Right cardiac atrium (tissue), 5 donors: ENCODE measurements at regions not wholly inside any gene's neighbourhood (a gene's known extent, or its start where the extent isn't known, plus 50 kb on each side); places are given as distances from the start of the nearest gene placed in this dataset.

Experiments used
- ATAC-seq, 2 donors: fragments of 200-7000 bp; cut with Tn5 transposase; one replicate each; pipeline versions ENCODE4 v1.8.0 to v1.9.1; 2020; ENCODE audit warnings: moderate library complexity in 2 of 2, mild to moderate bottlenecking in 1 of 2
- DNase-seq, 3 donors: peaks; one replicate each; pipeline ENCODE4 v3.0.0-alpha.2; 2020
- H3K27ac ChIP-seq: one replicate; pipeline ENCODE4 v1.5.1; 2013; ENCODE audit warnings: mild to moderate bottlenecking, low read length, control low read depth, moderate library complexity
- H3K27me3 ChIP-seq: one replicate; pipeline ENCODE4 v1.6.1; 2013; ENCODE audit not compliant: control insufficient read depth, insufficient read depth
- H3K4me1 ChIP-seq: one replicate; pipeline ENCODE4 v1.6.1; 2013; ENCODE audit warnings: low read length; ENCODE audit not compliant: control insufficient read depth, insufficient read depth
- H3K4me3 ChIP-seq: one replicate; pipeline ENCODE4 v1.5.1; 2013; ENCODE audit warnings: low read length, control low read depth
- H3K9me3 ChIP-seq: one replicate; pipeline ENCODE4 v1.6.1; 2013; ENCODE audit warnings: low read length; ENCODE audit not compliant: control insufficient read depth
- WGBS: extraction: QIAGEN DNeasy Blood & Tissue Kit; methylation state at CpG from one replicate; pipeline ENCODE4 v1.1.7; 2013; 5-methylcytosine and 5-hydroxymethylcytosine counted together
- intact Hi-C, 4 donors: fragments of 100-400 bp; cut with DNase I; formaldehyde crosslinking; loops; one replicate each; pipeline versions ENCODE4 v1.11.0 to v1.14.0; 2022 to 2023
- donor health status: healthy with polysubstance abuse.
- donor health status: DM: no; HTN: yes; CAD: no.
- donor health status: DM: no; HTN: no; CAD: no.
- donor health status: DM: no; HTN: yes; CAD: no; lungs with severe emphysema.
- donor health status: DM: yes; HTN: yes; CAD: no.

GRCh38 chr2:13596233-13596632, 879.5 kb downstream of the TRIB2 start:
- H3K4me1 ChIP-seq: no peaks in the 10 kb centered on the region
- no peaks in the 10 kb centered on the region for H3K9me3 ChIP-seq
- WGBS: 71% methylated on average over 4 of the region's 4 CpGs
- ATAC-seq (no peak), DNase-seq (no peak)
- no peak overlapping the region for H3K4me3 ChIP-seq
- no peak overlapping the region for H3K27ac ChIP-seq
- no peaks in the 10 kb centered on the region for H3K27me3 ChIP-seq
- intact Hi-C loops: no loop called here

GRCh38 chr2:13597176-13597575, 880.4 kb downstream of the TRIB2 start:
- WGBS: 78% methylated on average over 2 of the region's 2 CpGs
- DNase-seq (no peak), ATAC-seq (no peak)
- Histone ChIP-seq H3K4me3 (no peak overlapping the region), H3K9me3 (no peaks in the 10 kb centered on the region), H3K27ac (no peak overlapping the region), H3K4me1 (no peaks in the 10 kb centered on the region), H3K27me3 (no peaks in the 10 kb centered on the region)
- intact Hi-C loops: no loop called here

GRCh38 chr2:13601506-13601905, 884.8 kb downstream of the TRIB2 start:
- Histone ChIP-seq H3K27ac (no peak overlapping the region), H3K9me3 (no peaks in the 10 kb centered on the region), H3K27me3 (no peaks in the 10 kb centered on the region), H3K4me1 (no peaks in the 10 kb centered on the region), H3K4me3 (no peak overlapping the region)
- DNase-seq (no peak), ATAC-seq (no peak)
- intact Hi-C loops: no loop called here
- WGBS: 72% methylated on average over 2 of the region's 2 CpGs

- no peaks in the 10 kb centered on the region for H3K9me3 ChIP-seq
- intact Hi-C loops: no loop called here
- H3K27ac ChIP-seq: no peak overlapping the region
- H3K4me3 ChIP-seq: no peak overlapping the region
- H3K4me1 ChIP-seq: no peaks in the 10 kb centered on the region
- H3K27me3 ChIP-seq: no peaks in the 10 kb centered on the region
- WGBS: 66% methylated on average over 9 of the region's 9 CpGs
- no peak for ATAC-seq
- DNase-seq: no peak
These were observed 888.4 kb downstream of the TRIB2 start for GRCh38 chr2:13604951-13605661.

- Histone ChIP-seq H3K27me3 (no peaks in the 10 kb centered on the region), H3K9me3 (no peaks in the 10 kb centered on the region), H3K27ac (no peak overlapping the region), H3K4me1 (no peaks in the 10 kb centered on the region), H3K4me3 (no peak overlapping the region)
- no peak for DNase-seq
- 68% methylated on average over 2 of the region's 2 CpGs for WGBS
- no peak for ATAC-seq
- intact Hi-C loops: no loop called here
These were observed 890.4 kb downstream of the TRIB2 start for GRCh38 chr2:13607139-13607538.

GRCh38 chr2:13611939-13612338, 895.2 kb downstream of the TRIB2 start:
- Histone ChIP-seq H3K4me1 (no peaks in the 10 kb centered on the region), H3K9me3 (no peaks in the 10 kb centered on the region), H3K4me3 (no peak overlapping the region), H3K27ac (no peak overlapping the region), H3K27me3 (no peaks in the 10 kb centered on the region)
- intact Hi-C loops: no loop called here
- DNase-seq: no peak
- 7% methylated on average over 1 of the region's 1 CpG for WGBS
- no peak for ATAC-seq

GRCh38 chr2:13616059-13616458, 899.3 kb downstream of the TRIB2 start:
- DNase-seq (peak in 1 of 3 donors; percentile 19), ATAC-seq (no peak)
- H3K9me3 ChIP-seq: no peaks in the 10 kb centered on the region
- intact Hi-C loops: no loop called here
- no peaks in the 10 kb centered on the region for H3K27me3 ChIP-seq
- H3K4me3 ChIP-seq: no peak overlapping the region
- H3K27ac ChIP-seq: no peak overlapping the region
- H3K4me1 ChIP-seq: no peaks in the 10 kb centered on the region
- 91% methylated on average over 15 of the region's 15 CpGs for WGBS

GRCh38 chr2:13616616-13617015, 899.9 kb downstream of the TRIB2 start:
- no peak overlapping the region for H3K4me3 ChIP-seq
- no peak for ATAC-seq
- no peaks in the 10 kb centered on the region for H3K9me3 ChIP-seq
- no peak overlapping the region for H3K27ac ChIP-seq
- DNase-seq: no peak
- no peaks in the 10 kb centered on the region for H3K27me3 ChIP-seq
- H3K4me1 ChIP-seq: no peaks in the 10 kb centered on the region
- intact Hi-C loops: no loop called here
- 80% methylated on average over 5 of the region's 5 CpGs for WGBS

- no peaks in the 10 kb centered on the region for H3K4me1 ChIP-seq
- intact Hi-C loops: no loop called here
- ATAC-seq: no peak
- H3K27ac ChIP-seq: no peak overlapping the region
- H3K9me3 ChIP-seq: no peaks in the 10 kb centered on the region
- no peak for DNase-seq
- H3K4me3 ChIP-seq: no peak overlapping the region
- 80% methylated on average over 1 of the region's 1 CpG for WGBS
- no peaks in the 10 kb centered on the region for H3K27me3 ChIP-seq
These were observed 911.4 kb downstream of the TRIB2 start for GRCh38 chr2:13628122-13628521.

- Histone ChIP-seq H3K4me1 (no peaks in the 10 kb centered on the region), H3K27me3 (no peaks in the 10 kb centered on the region), H3K4me3 (no peak overlapping the region), H3K9me3 (no peaks in the 10 kb centered on the region), H3K27ac (no peak overlapping the region)
- 52% methylated on average over 2 of the region's 2 CpGs for WGBS
- ATAC-seq: no peak
- DNase-seq: no peak
- intact Hi-C loops: no loop called here
These were observed 921.4 kb downstream of the TRIB2 start for GRCh38 chr2:13638181-13638580.

GRCh38 chr2:13649918-13650317, 933.2 kb downstream of the TRIB2 start:
- 72% methylated on average over 1 of the region's 1 CpG for WGBS
- Histone ChIP-seq H3K4me1 (no peaks in the 10 kb centered on the region), H3K9me3 (no peaks in the 10 kb centered on the region), H3K27ac (no peak overlapping the region), H3K27me3 (no peaks in the 10 kb centered on the region), H3K4me3 (no peak overlapping the region)
- no peak for ATAC-seq
- intact Hi-C loops: no loop called here
- no peak for DNase-seq

- Histone ChIP-seq H3K9me3 (no peaks in the 10 kb centered on the region), H3K4me3 (no peak overlapping the region), H3K27ac (no peak overlapping the region), H3K4me1 (no peaks in the 10 kb centered on the region), H3K27me3 (no peaks in the 10 kb centered on the region)
- intact Hi-C loops: no loop called here
- DNase-seq (no peak), ATAC-seq (no peak)
- 52% methylated on average over 3 of the region's 3 CpGs for WGBS
These were observed 933.9 kb downstream of the TRIB2 start for GRCh38 chr2:13650586-13651180.
